Heart left ventricle (tissue), 16 donors: ENCODE measurements at regions not wholly inside any gene's neighbourhood (a gene's known extent, or its start where the extent isn't known, plus 50 kb on each side); places are given as distances from the start of the nearest gene placed in this dataset.

Experiments used
- ATAC-seq, 4 donors: fragments of 200-7000 bp; cut with Tn5 transposase; one replicate each; pipeline ENCODE4 v1.9.1; 2020 to 2022; ENCODE audit warnings: moderate library complexity in 4 of 4, mild to moderate bottlenecking in 3 of 4, moderate number of reproducible peaks in 1 of 4
- DNase-seq, 5 donors: peaks; one replicate each; pipeline ENCODE4 v3.0.0-alpha.2; 2020
- H3K27ac ChIP-seq, 12 donors: fragments of 200-600 bp; sonication (generic) in 4 of 12; one replicate each; pipeline versions ENCODE4 v1.5.0 to v1.8.0; 2016 to 2022; ENCODE audit warnings: mild to moderate bottlenecking in 2 of 12
- H3K27me3 ChIP-seq, 9 donors: fragments of 200-600 bp; sonication (generic) in 2 of 9; one replicate each; pipeline versions ENCODE4 v1.5.1 to v1.8.0; 2016 to 2022; ENCODE audit warnings: mild to moderate bottlenecking in 3 of 9
- H3K36me3 ChIP-seq, 9 donors: fragments of 200-600 bp; sonication (generic) in 2 of 9; one replicate each; pipeline versions ENCODE4 v1.5.0 to v1.8.0; 2018 to 2022; ENCODE audit warnings: mild to moderate bottlenecking in 2 of 9
- H3K4me1 ChIP-seq, 12 donors: fragments of 200-600 bp; sonication (generic) in 4 of 12; one replicate each; pipeline versions ENCODE4 v1.5.0 to v1.8.0; 2016 to 2022; ENCODE audit warnings: mild to moderate bottlenecking in 3 of 12
- H3K4me3 ChIP-seq, 12 donors: fragments of 200-600 bp; sonication (generic) in 4 of 12; one replicate each; pipeline versions ENCODE4 v1.5.0 to v1.8.0; 2017 to 2022; ENCODE audit warnings: mild to moderate bottlenecking in 9 of 12, moderate library complexity in 4 of 12
- H3K9me3 ChIP-seq, 12 donors: fragments of 200-600 bp; sonication (generic) in 4 of 12; one replicate each; pipeline versions ENCODE4 v1.5.0 to v1.8.0; 2016 to 2022; ENCODE audit warnings: mild to moderate bottlenecking in 1 of 12
- POLR2A ChIP-seq, 2 donors: fragments of 450-650 bp; IDR thresholded peaks; one replicate each; pipeline ENCODE4 v1.6.1; 2017; ENCODE audit warnings: antibody characterized with exemption in 2 of 2, mild to moderate bottlenecking in 2 of 2, moderate library complexity in 2 of 2
- WGBS, 4 donors: extraction: QIAGEN DNeasy Blood & Tissue Kit in 2 of 4; methylation state at CpG; one replicate each; pipeline versions ENCODE4 v1.1.5 to v1.1.7; 2013 to 2018; 5-methylcytosine and 5-hydroxymethylcytosine counted together
- intact Hi-C, 10 donors: fragments of 100-400 bp; cut with DNase I; formaldehyde crosslinking; loops; one replicate each; pipeline versions ENCODE4 v1.11.1 to v1.14.2; 2022
- TF ChIP-seq, protein P1 (sequence below), 12 donors: fragments of 200-600 bp; sonication (generic) in 4 of 12; IDR thresholded peaks; one replicate each; pipeline versions ENCODE4 v1.5.0 to v1.8.0; 2018 to 2022; ENCODE audit warnings: antibody characterized with exemption in 12 of 12, mild to moderate bottlenecking in 5 of 12
- donor health status: ischemic (EF 13 %, LVEDD 7.1; RV severe dilation, severe dysfunction).
- donor health status: healthy with polysubstance abuse.
- donor health status: DM: no; HTN: yes; CAD: no.
- donor health status: DM: no; HTN: no; CAD: no.
- donor health status: ischemic (EF 25% LVEDD 6.9; RV normal size, moderate dysfunction).
- donor health status: ischemic (EF 25% LVEDD 5.7; RV mildly dilated, moderate dysfunction).
- donor health status: healthy.
- donor health status: DM: yes; HTN: yes; CAD: no.
- donor health status: ischemic (EF 35%, LVEDD 5.7; RV mildly dilated, moderate dysfunction).
- donor health status: nonischemic (EF 11% LVEDD 7.7; RV severe dilation, severe dysfunction).
- donor health status: DM: yes; HTN: yes; CAD: no.
- donor health status: PGD.
- donor health status: ischemic (EF 29% LVEDD 5.4; RV normal size, mild dysfunction).
- donor health status: nonischemic (EF 23%, LVEDD 6.1; RV moderate dilation, normal function).

DNA sequence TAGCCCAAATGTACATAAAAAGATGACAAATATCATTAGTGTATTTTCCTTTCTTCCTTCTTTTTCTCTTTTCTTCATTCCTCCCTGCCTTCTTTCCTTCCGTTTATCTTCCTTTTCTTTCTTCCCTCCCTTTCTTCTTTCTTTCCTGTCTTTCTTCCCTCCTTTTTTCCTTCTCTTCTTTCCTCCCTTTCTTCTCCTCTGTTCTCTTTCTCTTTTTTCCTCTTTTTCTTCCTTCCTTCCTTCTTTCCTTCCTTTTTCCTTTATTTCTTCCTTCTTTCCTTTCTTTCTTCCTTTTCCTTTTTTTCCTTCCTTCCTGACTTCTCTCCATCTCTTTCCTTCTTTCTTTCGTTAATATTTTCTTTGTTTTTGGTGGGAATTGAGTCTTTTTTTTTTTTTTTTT, 256.9 kb upstream of the CNTNAP5 start:
- 68 to 80% (median 72%) methylated on average over 2 of the region's 2 CpGs for WGBS, 4 donors
- ATAC-seq, result no peak
- intact Hi-C loops, result no loop called here
- H3K27me3 ChIP-seq, result no peaks in the 10 kb centered on the region
- H3K9me3 ChIP-seq, result peaks cover 0 to 11% (median 0%) of the 10 kb centered on the region in 12 donors
- no peak for DNase-seq
- TF ChIP-seq POLR2A (IDR thresholded peaks at IDR 0.05), result no peak
- TF ChIP-seq, protein P1, sequence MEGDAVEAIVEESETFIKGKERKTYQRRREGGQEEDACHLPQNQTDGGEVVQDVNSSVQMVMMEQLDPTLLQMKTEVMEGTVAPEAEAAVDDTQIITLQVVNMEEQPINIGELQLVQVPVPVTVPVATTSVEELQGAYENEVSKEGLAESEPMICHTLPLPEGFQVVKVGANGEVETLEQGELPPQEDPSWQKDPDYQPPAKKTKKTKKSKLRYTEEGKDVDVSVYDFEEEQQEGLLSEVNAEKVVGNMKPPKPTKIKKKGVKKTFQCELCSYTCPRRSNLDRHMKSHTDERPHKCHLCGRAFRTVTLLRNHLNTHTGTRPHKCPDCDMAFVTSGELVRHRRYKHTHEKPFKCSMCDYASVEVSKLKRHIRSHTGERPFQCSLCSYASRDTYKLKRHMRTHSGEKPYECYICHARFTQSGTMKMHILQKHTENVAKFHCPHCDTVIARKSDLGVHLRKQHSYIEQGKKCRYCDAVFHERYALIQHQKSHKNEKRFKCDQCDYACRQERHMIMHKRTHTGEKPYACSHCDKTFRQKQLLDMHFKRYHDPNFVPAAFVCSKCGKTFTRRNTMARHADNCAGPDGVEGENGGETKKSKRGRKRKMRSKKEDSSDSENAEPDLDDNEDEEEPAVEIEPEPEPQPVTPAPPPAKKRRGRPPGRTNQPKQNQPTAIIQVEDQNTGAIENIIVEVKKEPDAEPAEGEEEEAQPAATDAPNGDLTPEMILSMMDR (IDR thresholded peaks at IDR 0.05), result no peak
- H3K4me3 ChIP-seq, result no peak overlapping the region
- no peak overlapping the region for H3K27ac ChIP-seq
- no peaks in the 10 kb centered on the region for H3K36me3 ChIP-seq
- no peaks in the 10 kb centered on the region for H3K4me1 ChIP-seq

DNA sequence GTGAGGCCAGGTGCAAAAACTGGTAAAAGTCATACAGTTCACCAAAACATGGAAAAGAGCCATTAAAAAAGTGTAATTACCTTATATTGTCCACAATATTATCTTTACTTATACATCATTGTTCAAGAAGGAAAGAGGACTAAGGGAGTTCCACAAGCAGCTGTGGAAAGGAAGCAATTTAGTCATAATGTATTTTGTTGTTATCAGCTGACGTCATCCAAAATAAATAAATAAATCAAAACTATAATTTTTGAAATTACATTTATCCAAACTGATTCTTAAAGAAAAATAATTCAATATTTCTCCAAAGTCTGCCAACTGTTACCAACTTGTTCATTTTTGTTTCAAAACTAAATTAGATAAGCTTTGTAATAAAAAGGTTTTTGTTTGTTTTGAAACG, 256.1 kb upstream of the CNTNAP5 start:
- Histone ChIP-seq H3K27me3 (no peaks in the 10 kb centered on the region), H3K9me3 (peaks cover 0 to 5% (median 0%) of the 10 kb centered on the region in 12 donors), H3K27ac (no peak overlapping the region), H3K4me1 (no peaks in the 10 kb centered on the region), H3K4me3 (no peak overlapping the region), H3K36me3 (no peaks in the 10 kb centered on the region)
- DNase-seq (no peak), ATAC-seq (no peak)
- 53 to 70% (median 64%) methylated on average over 2 of the region's 2 CpGs for WGBS, 4 donors
- intact Hi-C loops, result no loop called here
- TF ChIP-seq POLR2A (IDR thresholded peaks at IDR 0.05), result no peak
- TF ChIP-seq, protein P1 (IDR thresholded peaks at IDR 0.05), result no peak

DNA sequence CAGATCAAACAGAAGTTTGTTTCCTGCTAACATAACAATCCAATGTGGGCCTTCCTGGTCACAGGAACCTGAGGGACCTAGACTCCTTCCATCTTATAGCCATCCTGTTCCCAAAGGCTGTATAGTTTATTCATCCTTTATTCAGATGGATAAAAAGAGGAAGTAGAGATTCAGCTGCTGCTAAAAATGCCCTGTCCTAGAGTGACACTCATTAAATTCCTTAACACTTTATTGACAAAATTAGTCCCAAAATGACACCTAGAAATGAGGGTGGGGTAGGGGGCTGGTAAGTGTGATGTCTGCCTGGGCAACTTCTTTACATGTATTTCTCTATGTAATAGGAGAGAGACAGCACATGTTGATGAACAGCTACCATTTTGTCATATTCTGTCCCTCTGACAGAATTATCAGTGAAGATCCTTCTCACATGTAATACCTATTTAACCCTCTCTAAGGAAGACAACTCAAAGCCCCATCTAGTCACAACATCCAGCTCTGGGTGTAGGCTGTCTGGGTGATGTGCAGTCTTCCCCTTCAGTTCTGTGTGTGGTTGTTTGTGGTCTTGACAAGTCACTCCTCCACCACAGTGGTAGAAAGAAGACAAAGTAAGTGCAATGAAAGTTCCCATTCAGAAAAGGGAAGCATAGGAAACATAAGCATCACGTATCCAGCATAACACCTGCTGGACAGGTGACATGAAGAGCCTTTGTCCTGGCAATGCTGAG, 253.9 kb upstream of the CNTNAP5 start:
- peaks cover 0 to 4% (median 0%) of the 10 kb centered on the region in 12 donors for H3K9me3 ChIP-seq
- intact Hi-C loops, result no loop called here
- H3K27me3 ChIP-seq, result no peaks in the 10 kb centered on the region
- H3K4me1 ChIP-seq, result no peaks in the 10 kb centered on the region
- H3K4me3 ChIP-seq, result no peak overlapping the region
- 71 to 85% (median 73%) methylated on average over 1 of the region's 1 CpG for WGBS, 4 donors
- no peaks in the 10 kb centered on the region for H3K36me3 ChIP-seq
- TF ChIP-seq POLR2A (IDR thresholded peaks at IDR 0.05), result no peak
- TF ChIP-seq, protein P1 (IDR thresholded peaks at IDR 0.05), result no peak
- H3K27ac ChIP-seq, result no peak overlapping the region
- DNase-seq, result no peak
- no peak for ATAC-seq

DNA sequence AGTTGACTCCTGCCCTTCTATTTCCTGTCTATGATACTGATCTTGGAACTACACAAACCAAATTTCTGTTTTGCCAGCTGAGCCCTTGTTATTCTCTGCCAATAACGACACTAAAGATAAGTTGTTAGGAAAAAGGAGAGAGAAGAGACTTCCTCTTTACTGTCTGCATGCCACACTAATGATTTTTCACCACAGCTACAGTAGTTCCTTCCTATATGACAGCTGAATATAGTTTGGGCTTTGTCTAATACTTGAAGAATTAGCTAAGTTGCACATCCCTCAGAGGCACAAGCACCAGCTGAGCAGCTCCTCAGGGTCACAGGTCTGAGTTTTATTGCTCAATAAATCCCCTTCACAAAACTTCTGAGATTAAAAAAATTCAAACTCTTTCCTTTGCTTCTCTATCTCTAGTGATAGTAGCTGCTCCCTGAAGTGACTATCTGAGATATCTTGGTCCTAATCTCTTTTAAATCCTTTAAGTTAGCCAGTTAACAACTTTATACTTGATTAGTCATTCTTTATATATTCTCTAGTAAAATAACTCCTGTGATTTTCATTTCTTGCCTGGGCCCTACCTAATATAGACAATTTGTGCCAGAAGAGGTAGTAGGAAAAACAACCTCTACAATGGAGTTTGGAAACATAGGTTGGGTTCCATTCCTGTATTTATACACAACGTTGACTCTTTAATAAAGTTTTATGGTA, 253.0 kb upstream of the CNTNAP5 start:
- no peaks in the 10 kb centered on the region for H3K4me1 ChIP-seq
- intact Hi-C loops, result no loop called here
- TF ChIP-seq, protein P1 (IDR thresholded peaks at IDR 0.05), result no peak
- TF ChIP-seq POLR2A (IDR thresholded peaks at IDR 0.05), result no peak
- H3K27me3 ChIP-seq, result no peaks in the 10 kb centered on the region
- ATAC-seq, result no peak
- no peak overlapping the region for H3K4me3 ChIP-seq
- no peaks in the 10 kb centered on the region for H3K36me3 ChIP-seq
- H3K27ac ChIP-seq, result no peak overlapping the region
- no peak for DNase-seq
- WGBS, 4 donors, result 50 to 61% (median 57%) methylated on average over 2 of the region's 2 CpGs
- peaks cover 0 to 4% (median 0%) of the 10 kb centered on the region in 12 donors for H3K9me3 ChIP-seq
